ENCODE measurements at regions not wholly inside any gene's neighbourhood (a gene's known extent, or its start where the extent isn't known, plus 50 kb on each side); places are given as distances from the start of the nearest gene placed in this dataset.

- no peak for DNase-seq
- no peaks in the 10 kb centered on the region for H3K27me3 ChIP-seq (replicated peaks in 1 of 7)
- TF ChIP-seq CTCF (IDR thresholded peaks at IDR 0.05 in 8 of 11, conservative IDR thresholded peaks at IDR 0.05 in 3 of 11) (no peak), POLR2AphosphoS5 (IDR thresholded peaks at IDR 0.05) (no peak), POLR2A (IDR thresholded peaks at IDR 0.05) (no peak)
- H3K36me3 ChIP-seq, result no peaks in the 10 kb centered on the region
- WGBS, 5 donors, result 64 to 83% (median 79%) methylated on average over 2 of the region's 2 CpGs
- H3K4me1 ChIP-seq, result peaks cover 0 to 6% (median 2%) of the 10 kb centered on the region in 6 donors
- no peak overlapping the region for H3K27ac ChIP-seq
- no peaks in the 10 kb centered on the region for H3K9me3 ChIP-seq
- H3K4me3 ChIP-seq, result no peak overlapping the region
- intact Hi-C loops (cut with DNase I; ENCODE audit: low total_unique reads), result no loop called here
These were observed 336.8 kb downstream of the MYCN start for GRCh38 chr2:16277117-16277516.

GRCh38 chr2:16275661-16276060 is 335.3 kb downstream of the MYCN start:
- 70 to 89% (median 85%) methylated on average over 4 of the region's 4 CpGs for WGBS, 5 donors
- H3K27me3 ChIP-seq (replicated peaks in 1 of 7), result no peaks in the 10 kb centered on the region
- DNase-seq, result no peak
- H3K4me3 ChIP-seq, result no peak overlapping the region
- H3K27ac ChIP-seq, result no peak overlapping the region
- intact Hi-C loops (cut with DNase I; ENCODE audit: low total_unique reads), result no loop called here
- no peak for TF ChIP-seq POLR2A (IDR thresholded peaks at IDR 0.05)
- TF ChIP-seq POLR2AphosphoS5 (IDR thresholded peaks at IDR 0.05), result no peak
- TF ChIP-seq CTCF (IDR thresholded peaks at IDR 0.05 in 8 of 11, conservative IDR thresholded peaks at IDR 0.05 in 3 of 11), result no peak
- H3K9me3 ChIP-seq, result no peaks in the 10 kb centered on the region
- no peaks in the 10 kb centered on the region for H3K36me3 ChIP-seq
- H3K4me1 ChIP-seq, result no peaks in the 10 kb centered on the region

- no peak for DNase-seq
- intact Hi-C loops (cut with DNase I; ENCODE audit: low total_unique reads), result no loop called here
These were observed 334.8 kb downstream of the MYCN start for GRCh38 chr2:16275131-16275530.

GRCh38 chr2:16273111-16273510 is 332.8 kb downstream of the MYCN start:
- no peak for DNase-seq
- no peak overlapping the region for H3K4me3 ChIP-seq
- intact Hi-C loops (cut with DNase I; ENCODE audit: low total_unique reads), result no loop called here

More at GRCh38 chr2:16275131-16275530, 334.8 kb downstream of the MYCN start:
- TF ChIP-seq POLR2A (IDR thresholded peaks at IDR 0.05) (no peak), CTCF (IDR thresholded peaks at IDR 0.05 in 8 of 11, conservative IDR thresholded peaks at IDR 0.05 in 3 of 11) (no peak)
- Histone ChIP-seq H3K27me3 (replicated peaks in 1 of 7) (no peaks in the 10 kb centered on the region), H3K9me3 (no peaks in the 10 kb centered on the region), H3K4me1 (no peaks in the 10 kb centered on the region), H3K4me3 (no peak overlapping the region), H3K27ac (no peak overlapping the region), H3K36me3 (no peaks in the 10 kb centered on the region)
- WGBS, 5 donors, result 82 to 92% (median 89%) methylated on average over 4 of the region's 4 CpGs

More at GRCh38 chr2:16273111-16273510, 332.8 kb downstream of the MYCN start:
- Histone ChIP-seq H3K4me1 (no peaks in the 10 kb centered on the region), H3K27ac (no peak overlapping the region), H3K9me3 (no peaks in the 10 kb centered on the region), H3K27me3 (replicated peaks in 1 of 7) (no peaks in the 10 kb centered on the region), H3K36me3 (no peaks in the 10 kb centered on the region)
- TF ChIP-seq CTCF (IDR thresholded peaks at IDR 0.05 in 8 of 11, conservative IDR thresholded peaks at IDR 0.05 in 3 of 11) (no peak), POLR2AphosphoS5 (IDR thresholded peaks at IDR 0.05) (no peak), POLR2A (IDR thresholded peaks at IDR 0.05) (no peak)
